Neutrophil (primary cell): ENCODE measurements at regions not wholly inside any gene's neighbourhood (a gene's known extent, or its start where the extent isn't known, plus 50 kb on each side); places are given as distances from the start of the nearest gene placed in this dataset.

Experiments used
- H3K27ac ChIP-seq: fragments of 200-600 bp; sonication (generic); 2 replicates; pipeline ENCODE4 v1.5.1; 2016; ENCODE audit warnings: mild to moderate bottlenecking, moderate library complexity
- H3K27me3 ChIP-seq: fragments of 200-600 bp; sonication (generic); 2 replicates; pipeline ENCODE4 v1.6.0; 2016; ENCODE audit warnings: mild to moderate bottlenecking
- H3K36me3 ChIP-seq: fragments of 200-600 bp; sonication (generic); 2 replicates; pipeline ENCODE4 v1.5.1; 2017
- H3K4me1 ChIP-seq, 2 experiments: fragments of 200-600 bp in 1 of 2; sonication (generic) in 1 of 2; 1 replicate in 1 of 2; 2 replicates in 1 of 2; pipeline versions ENCODE4 v1.5.1 to v1.6.1; 2013 to 2016; ENCODE audit warnings: low read depth in 1 of 2, low read length in 1 of 2, mild to moderate bottlenecking in 1 of 2, moderate library complexity in 1 of 2; ENCODE audit not compliant: control insufficient read depth in 1 of 2, insufficient read depth in 1 of 2
- H3K4me3 ChIP-seq, 2 experiments: fragments of 200-600 bp in 1 of 2; sonication (generic) in 1 of 2; 1 replicate in 1 of 2; 2 replicates in 1 of 2; pipeline ENCODE4 v1.5.1; 2013 to 2016; ENCODE audit warnings: low read depth in 1 of 2, low read length in 1 of 2, mild to moderate bottlenecking in 1 of 2, moderate library complexity in 1 of 2
- H3K9me3 ChIP-seq: fragments of 200-600 bp; sonication (generic); 2 replicates; pipeline ENCODE4 v1.5.1; 2016
- TF ChIP-seq, protein P1 (sequence below): fragments of 200-600 bp; sonication (generic); IDR thresholded peaks from 2 replicates; pipeline ENCODE4 v1.5.1; 2016; ENCODE audit warnings: antibody characterized with exemption

DNA sequence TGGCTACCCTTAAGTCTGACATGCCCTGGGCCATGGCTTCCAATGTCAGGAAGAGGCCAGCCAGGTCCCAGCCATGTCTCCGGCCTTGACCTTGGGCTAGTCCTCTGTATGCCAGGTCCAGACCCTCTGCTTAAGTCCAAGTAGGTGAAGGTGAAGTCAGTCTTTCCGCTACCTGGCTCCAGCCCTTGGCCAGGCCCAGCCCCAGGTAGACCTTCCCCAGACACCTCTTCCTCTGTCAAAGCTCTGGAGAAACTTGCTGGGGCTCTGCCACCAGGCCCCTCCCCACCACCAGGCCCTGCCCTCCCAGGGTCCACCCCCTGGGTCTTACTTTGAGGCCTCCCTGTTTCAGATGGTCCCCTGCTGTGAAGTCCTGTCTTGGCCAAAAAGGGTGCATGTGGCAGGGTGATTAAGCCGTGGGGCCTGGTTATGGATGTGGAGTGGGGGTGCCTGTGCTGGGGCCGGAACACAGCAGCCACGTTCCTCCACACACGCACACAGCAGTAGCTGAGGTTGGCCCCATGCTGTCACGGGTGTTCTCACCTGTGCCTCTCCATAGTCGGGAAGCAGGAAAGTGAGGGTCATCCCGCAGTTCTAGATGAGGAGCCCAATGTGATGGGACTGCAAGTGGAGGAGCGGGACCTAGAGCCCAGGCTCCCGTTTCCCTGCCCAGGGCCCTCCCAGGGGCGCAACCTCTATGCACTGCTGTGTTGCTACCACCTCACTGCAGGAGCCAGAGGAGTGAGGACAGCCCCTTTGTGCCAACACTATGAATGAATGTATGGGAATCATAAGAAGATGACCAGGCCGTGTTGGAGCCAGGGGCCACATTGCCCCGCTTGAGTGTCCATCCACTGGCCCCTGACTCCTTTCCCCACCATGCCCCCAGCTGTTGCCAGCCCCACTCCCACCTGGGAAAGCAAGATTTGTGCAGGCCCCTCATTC is 72.2 kb downstream of the LINC01488 start:
- Histone ChIP-seq H3K27ac (no peak overlapping the region), H3K36me3 (no peaks in the 10 kb centered on the region), H3K27me3 (peaks cover 8% of the 10 kb centered on the region), H3K4me3 (no peak overlapping the region), H3K4me1 (no peaks in the 10 kb centered on the region), H3K9me3 (no peaks in the 10 kb centered on the region)
- TF ChIP-seq, protein P1, sequence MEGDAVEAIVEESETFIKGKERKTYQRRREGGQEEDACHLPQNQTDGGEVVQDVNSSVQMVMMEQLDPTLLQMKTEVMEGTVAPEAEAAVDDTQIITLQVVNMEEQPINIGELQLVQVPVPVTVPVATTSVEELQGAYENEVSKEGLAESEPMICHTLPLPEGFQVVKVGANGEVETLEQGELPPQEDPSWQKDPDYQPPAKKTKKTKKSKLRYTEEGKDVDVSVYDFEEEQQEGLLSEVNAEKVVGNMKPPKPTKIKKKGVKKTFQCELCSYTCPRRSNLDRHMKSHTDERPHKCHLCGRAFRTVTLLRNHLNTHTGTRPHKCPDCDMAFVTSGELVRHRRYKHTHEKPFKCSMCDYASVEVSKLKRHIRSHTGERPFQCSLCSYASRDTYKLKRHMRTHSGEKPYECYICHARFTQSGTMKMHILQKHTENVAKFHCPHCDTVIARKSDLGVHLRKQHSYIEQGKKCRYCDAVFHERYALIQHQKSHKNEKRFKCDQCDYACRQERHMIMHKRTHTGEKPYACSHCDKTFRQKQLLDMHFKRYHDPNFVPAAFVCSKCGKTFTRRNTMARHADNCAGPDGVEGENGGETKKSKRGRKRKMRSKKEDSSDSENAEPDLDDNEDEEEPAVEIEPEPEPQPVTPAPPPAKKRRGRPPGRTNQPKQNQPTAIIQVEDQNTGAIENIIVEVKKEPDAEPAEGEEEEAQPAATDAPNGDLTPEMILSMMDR: no peak

DNA sequence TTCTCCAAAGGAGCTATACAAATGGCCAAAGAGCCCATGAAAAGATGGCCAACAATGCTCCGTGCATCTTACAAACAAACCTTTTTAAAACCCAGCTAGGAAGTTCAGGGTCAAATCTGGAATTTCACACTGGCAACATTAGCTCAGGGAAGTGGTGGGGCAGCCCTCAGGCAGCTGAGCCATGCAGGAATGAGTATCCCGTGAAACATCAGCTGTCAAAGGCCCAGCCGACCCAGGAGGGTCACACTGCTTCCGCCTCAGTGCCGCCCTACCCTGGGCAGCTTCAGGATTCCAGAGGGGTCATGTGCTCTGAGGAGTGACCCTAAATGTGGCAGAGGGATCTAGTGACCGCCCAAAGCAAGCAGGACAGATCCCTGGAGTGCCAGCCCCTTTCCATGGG is 73.4 kb downstream of the LINC01488 start:
- H3K27me3 ChIP-seq: peaks cover 18% of the 10 kb centered on the region
- no peaks in the 10 kb centered on the region for H3K36me3 ChIP-seq
- H3K27ac ChIP-seq: no peak overlapping the region
- no peaks in the 10 kb centered on the region for H3K4me1 ChIP-seq
- TF ChIP-seq, protein P1: no peak
- H3K9me3 ChIP-seq: no peaks in the 10 kb centered on the region
- no peak overlapping the region for H3K4me3 ChIP-seq

DNA sequence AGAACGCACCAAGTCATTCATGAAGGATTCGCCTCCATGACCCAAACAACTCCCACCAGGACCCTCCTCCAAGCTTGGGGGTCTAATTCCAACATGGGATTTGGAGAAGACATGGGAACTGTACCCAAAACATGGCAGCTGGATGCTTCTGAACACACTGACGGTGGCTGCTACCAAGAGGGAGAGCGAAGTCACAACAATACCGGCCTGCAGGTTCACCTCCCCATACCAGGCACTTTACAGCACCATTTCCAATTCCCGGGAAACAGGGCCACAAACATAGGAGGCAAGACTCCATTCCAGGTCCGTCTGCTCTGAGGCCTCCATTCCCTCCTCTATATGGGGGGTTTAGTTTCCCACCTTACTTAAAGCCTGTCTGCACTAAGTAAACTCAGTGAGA is 75.8 kb downstream of the LINC01488 start:
- TF ChIP-seq, protein P1: no peak
- Histone ChIP-seq H3K27me3 (peaks cover 18% of the 10 kb centered on the region), H3K9me3 (no peaks in the 10 kb centered on the region), H3K4me3 (no peak overlapping the region), H3K36me3 (no peaks in the 10 kb centered on the region), H3K27ac (no peak overlapping the region), H3K4me1 (no peaks in the 10 kb centered on the region)

DNA sequence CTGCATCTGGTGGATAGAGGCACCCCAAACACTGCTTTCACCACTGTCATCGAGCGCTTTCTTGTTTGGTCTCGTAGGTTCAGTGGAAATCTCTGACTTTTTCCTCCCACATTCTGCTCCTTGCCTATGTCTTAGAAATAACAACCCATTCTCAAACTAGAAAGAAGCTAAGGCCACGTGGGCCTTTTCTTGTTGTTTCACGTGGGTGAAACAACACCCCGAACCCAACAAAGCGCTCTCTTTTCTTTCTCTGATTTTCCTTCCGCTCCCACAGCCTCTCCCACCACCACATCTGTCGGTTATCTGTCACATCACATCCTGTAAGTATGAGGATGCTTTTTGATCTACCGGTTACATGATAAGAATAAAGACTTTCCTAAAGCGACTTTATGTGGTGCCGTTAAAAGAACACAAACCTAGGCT is 77.1 kb downstream of the LINC01488 start:
- H3K27me3 ChIP-seq: peaks cover 18% of the 10 kb centered on the region
- H3K4me3 ChIP-seq: no peak overlapping the region

DNA sequence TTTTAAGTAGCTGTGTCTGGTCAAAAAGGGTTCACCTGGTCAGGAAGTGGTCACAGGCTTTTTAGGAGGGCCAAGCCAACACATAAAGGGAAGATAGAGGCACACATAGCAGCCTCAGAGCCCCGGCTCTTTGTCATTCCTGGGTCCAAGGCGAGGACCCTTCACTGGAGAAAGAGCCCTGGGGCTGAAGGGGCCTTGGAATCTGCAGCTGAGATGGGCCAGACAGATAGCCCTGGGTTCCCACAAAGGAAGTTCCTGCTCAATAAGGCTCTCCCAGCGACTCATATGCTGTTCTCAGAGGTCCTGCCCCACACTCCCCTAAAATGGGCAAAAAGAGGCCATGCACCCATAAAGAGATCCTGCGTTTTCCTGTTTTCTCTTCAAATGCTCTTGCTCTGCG is 77.7 kb downstream of the LINC01488 start:
- H3K27ac ChIP-seq: no peak overlapping the region

More for the DNA sequence above, 77.1 kb downstream of the LINC01488 start:
- Histone ChIP-seq H3K9me3 (no peaks in the 10 kb centered on the region), H3K4me1 (no peaks in the 10 kb centered on the region), H3K36me3 (no peaks in the 10 kb centered on the region), H3K27ac (no peak overlapping the region)
- TF ChIP-seq, protein P1: no peak

More for the DNA sequence above, 77.7 kb downstream of the LINC01488 start:
- Histone ChIP-seq H3K4me1 (no peaks in the 10 kb centered on the region), H3K4me3 (no peak overlapping the region), H3K36me3 (no peaks in the 10 kb centered on the region), H3K9me3 (no peaks in the 10 kb centered on the region), H3K27me3 (peaks cover 18% of the 10 kb centered on the region)
- TF ChIP-seq, protein P1: no peak
